Activated CD4-positive, alpha-beta T cell treated with anti-CD3 and anti-CD28 coated beads, Interleukin-2, Interleukin-6, amounts not matched to agents 100 ng/mL and 50 ng/mL, durations not matched to agents 16 hours and 8 hours (primary cell): ENCODE measurements at regions not wholly inside any gene's neighbourhood (a gene's known extent, or its start where the extent isn't known, plus 50 kb on each side); places are given as distances from the start of the nearest gene placed in this dataset.

Source experiments
- DNase-seq: peaks from one replicate; pipeline ENCODE4 v3.0.0-alpha.2; 2020

DNA sequence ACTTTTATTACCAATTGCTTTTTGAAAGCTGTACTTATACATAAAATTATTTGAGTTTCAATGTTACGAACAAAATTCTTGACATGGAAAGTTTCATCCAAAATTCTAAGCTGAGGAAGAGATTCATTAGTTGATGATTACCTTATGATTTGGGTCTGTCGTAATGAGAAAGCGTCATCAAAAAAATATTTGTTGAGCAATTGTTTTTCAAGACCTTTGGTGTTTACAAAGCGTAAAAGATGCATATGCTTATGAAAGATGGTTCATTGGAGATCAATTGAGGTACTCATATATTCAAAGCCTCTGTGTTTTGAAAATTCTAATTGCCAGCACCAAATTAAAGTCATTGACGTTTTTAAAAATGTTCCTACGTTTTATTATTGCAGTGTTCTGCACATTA, 110.5 kb upstream of the DOK5 start:
- no peak for DNase-seq

DNA sequence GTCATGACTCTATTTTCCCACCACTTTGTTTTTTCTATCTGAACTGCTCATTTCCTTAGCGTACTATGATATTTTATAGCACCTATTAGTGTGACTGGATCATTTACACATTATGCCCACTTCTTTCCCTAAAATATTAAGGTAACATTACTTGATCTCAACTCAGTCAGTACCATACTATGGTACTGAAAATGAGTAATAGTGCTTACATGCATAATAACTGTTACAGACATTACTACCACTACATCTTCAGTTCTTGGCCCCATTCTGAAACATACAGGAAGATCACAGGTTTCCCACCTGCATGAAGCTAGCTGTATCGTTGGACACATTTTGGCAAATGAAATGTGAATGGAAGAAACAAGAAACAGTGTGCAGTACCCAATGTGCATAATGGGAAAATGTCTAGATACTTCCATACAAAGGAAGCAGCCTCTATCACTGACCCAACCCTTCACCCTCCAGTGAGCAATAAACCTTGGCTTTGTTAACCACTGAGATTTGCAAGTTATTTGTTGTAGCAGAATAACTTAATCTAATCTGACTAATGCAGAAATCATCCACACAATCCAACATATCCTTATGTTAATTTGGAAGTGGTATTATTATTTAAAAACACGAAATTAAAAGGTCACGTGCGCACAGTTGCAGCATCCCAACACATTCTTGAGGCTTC, 108.6 kb upstream of the DOK5 start:
- no peak for DNase-seq

DNA sequence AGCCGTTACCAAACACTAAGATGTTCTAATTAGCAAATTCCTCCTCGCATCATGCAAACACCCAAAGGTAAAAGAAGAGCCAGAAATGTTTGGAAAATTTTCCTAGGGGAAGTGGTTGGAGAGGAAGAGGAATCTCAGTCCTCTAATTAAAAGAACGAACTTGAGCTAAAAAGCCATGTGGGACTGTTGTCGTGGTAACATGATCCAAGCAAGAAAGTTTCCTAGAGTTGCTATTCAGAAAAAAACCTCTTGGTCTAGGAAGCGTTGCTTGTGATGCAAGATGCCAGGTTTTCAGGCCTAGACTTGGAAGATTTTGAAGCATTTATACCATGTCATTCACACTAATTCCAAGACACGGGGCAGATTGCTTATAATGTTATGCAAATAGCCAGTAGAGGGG, 106.8 kb upstream of the DOK5 start:
- DNase-seq, result no peak

DNA sequence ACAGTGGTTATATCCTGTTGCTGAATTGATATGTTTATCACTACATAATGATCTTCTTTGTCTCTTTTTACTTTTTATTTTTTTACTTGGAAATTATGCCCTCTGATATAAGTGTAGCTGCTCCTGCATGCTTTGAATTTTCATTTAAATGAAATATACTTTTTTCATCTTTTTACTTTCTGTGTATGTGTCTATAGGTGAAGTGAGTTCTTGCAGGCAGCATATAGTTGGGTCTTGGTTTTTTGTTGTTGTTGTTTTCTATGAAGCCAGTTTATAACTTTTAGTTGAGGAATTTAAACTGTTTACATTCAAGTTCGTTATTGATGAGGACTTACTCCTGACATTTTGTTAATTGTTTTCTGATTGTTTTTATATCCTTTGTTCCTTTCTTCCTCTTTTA, 103.1 kb upstream of the DOK5 start:
- no peak for DNase-seq

DNA sequence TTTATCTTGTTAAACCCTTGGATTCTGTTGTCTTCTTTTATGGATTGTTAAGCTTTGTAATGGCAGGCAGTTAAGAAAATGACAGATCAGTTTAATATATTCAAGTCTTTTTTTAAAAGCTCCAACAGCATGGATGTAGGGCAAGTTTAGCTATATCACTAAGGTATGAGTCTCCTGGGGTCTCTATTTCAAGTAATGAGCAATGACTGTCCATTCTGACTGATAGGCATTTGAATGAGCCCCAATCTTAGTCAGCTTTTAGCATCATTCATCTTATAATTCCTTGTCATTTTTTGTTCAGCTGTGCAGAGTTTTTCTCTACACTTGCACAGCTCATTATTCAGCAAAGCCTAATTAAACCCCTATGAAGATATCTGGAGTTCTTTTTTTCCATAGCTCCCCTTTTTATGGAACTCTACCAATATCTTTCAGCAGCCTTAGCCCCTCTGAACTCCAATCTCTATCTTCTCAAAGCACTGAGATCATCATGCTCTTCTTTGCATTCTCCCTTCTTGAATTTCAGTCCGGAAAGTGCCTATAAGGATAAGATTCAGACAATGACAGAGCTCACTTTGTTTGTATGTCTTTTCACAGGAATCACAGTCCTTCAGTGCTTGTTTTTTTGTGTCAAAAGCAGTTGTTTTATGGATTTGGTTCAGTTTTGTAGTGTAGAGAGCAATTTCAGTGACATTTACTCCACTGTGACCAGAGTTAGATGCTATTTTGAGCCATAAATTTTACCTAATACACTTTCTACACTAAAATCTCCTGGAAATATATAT, 97.2 kb upstream of the DOK5 start:
- DNase-seq, result no peak

DNA sequence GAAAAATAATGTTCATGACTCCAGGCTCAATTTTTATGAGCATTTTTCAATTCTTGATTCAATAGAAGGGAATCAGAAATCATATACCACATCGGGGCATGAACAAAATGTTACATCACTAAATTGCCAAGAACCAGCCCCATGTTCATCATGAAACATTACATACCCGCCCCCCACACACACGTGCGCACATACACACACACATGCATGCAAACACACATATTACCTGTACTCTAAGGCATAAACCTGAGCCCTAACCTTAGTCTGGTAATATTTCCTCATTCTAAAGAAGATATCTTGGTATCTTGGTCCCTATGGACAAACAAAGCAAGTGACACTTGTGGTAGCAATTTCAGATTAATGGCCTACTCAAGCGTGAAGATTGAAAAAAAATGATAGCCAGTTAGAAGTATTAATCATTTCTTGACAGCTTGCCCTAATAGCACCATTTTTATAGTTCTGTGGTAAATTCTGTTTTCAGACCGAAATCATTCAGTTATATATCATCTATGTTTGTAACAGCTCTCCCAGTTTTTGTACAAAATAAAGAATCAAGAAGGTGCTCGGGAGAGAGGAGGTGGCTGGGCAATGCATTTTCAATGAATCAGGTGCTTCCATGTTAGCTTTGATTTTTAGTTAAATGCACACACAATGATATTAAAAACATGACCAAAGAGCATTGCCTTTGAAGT, 95.4 kb upstream of the DOK5 start:
- no peak for DNase-seq

DNA sequence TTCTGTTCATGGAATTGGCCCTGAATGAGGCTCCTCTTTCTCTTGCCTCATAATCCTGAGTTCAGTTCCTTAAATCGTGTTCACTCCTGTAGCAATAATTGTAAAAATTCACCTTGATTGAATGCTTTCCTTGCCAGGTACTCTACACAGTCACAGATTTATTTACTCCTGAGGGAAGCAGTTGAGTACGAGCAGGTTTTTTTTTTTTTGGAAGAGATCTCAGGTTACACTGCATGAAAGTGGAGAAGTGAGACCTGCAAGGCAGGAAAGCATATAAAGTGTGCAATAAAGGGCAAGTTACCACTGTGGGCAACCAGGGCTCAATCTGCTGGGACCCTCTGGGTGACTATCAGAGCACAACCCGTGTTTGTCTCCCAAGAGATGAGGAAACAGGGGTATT, 93.0 kb upstream of the DOK5 start:
- DNase-seq, result no peak

DNA sequence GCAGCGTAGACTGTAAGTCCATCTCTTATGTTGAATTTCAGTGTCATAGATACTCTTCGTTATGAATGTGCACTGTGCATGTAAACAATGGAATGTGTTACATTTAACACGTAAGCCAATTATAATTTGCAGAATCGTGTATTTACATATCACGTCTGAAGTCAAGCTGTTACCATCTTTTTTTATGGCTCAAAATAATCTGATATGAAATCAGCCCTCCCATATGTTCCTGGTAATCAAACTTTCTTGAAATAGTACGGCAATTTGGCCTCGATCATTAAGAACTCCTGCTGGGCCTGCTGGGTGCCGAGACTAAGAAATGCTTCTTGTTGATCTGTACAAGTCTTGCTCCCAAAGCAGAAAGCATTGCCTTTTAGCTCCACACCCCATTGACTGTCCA, 89.6 kb upstream of the DOK5 start:
- DNase-seq, result no peak

DNA sequence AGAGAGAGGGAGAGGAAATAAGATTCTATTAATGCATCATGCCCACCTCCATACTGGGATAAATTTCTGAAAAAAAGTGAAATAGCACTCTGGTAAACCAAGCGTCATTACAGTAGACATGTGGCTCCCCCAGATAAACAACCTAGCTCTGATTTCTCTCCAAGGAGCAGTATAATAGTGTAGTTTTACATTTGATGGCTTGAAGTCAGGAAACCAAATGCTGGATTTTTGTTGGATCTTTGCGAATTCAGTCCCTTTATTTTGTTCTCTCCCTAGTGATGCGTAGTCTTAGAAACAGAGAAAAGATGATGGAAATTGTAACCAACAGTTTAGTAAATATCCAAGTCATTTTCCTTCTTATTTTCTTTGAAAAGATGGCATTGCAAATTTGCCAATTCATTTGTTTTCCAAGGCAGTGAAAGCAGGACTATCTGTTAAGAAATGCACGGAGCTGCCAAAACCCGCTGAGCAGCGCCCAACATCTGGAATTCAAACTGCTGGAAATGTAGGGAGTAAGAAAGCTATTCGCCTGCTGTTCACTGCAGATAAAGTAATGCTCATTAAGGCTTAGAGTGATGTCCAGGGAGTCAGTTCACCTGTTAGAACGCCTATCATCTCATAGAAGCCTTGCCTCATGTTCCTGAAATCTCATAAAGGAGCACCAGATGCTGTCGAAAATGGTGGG, 85.7 kb upstream of the DOK5 start:
- no peak for DNase-seq

DNA sequence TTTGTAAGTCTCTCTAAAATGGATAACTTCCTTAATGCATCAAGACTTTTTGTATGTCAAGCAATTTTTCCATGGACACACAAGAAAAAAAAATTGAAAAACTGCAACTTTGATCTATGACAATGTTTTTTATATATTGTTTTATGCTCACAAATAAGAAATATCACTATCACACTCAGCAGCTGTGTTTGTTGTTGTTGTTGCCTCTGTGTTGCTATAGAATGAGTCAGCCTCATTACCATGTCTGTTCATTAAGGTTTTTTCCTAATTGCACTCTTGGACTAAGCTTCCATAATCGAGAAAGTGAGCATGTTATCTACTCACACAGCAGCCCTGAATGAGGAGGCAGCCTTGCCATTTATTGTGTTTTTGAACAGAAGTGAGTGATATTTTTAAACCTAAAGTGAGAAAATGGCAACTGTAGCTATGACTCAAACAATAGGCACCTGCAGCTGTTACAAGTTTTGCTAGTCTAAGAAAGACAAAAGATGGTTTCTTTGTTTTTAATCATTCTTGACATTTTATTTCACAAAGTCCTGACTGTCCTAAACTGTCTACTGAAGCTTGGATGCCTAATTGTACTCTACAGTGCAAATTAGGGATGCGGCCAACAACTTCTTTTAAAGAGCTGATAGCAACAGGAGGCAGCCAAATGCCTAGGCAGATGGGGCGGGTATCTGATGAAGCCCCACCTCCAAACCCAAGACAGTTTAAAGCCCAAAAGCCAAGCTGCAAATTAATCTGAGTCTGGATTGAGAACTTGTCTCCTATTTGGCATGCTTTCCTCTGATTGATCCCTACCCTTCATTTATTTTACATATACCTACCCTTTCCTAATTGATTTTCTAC, 77.9 kb upstream of the DOK5 start:
- DNase-seq, result no peak

DNA sequence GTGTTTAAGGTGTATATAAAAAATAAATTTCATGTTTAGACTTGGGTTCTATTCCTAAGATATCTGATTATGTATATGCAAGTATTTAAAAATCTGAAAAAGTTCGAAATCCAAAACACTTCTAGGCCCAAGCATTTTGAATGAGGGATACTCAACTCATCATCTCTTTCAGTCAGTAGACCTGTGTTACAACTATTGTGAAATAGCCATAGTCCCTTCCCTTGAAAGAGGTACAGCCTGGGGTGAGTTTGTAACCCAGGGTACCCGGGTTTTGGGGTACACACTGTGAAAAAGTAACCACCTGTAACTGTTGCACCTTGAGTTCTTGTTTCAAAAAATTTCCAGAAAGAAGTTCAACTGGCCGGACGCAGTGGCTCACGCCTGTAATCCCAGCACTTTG, 76.6 kb upstream of the DOK5 start:
- no peak for DNase-seq

DNA sequence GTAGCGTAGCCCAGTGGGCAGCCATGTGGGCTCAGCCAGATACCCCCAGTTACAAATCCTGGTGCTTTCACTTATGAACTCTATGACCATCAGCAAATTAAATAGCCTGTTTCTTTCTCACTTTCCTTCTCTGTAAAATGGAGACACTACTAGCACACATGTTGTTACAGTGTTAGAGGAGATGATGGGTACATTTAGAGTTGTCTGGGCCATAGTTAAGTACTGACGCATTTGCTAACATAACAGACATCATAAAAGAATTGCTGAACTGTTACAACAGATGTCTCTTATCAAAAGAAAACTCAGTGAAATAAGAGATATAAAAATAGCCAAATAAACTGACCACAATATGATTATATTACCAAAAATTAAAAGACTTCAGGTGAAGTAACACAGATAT, 69.9 kb upstream of the DOK5 start:
- no peak for DNase-seq

DNA sequence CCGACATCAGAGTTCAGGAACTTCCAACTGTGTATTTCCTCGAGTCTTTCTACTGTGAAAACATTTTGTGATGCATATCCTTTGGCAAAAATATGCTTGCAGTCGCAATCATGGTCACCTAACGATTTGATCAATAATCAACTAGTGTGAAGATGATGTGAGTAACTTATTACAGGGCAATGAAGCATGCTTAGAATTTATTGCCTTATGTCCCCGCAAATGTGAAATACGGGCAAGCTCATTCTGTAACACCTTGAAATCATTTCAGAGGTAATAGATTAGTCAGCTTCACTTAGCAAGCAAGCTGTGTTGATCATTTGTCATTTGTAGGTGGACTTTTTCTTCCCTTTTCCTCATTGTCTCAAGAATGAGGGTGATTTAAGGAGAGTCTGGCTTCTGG, 67.9 kb upstream of the DOK5 start:
- no peak for DNase-seq

DNA sequence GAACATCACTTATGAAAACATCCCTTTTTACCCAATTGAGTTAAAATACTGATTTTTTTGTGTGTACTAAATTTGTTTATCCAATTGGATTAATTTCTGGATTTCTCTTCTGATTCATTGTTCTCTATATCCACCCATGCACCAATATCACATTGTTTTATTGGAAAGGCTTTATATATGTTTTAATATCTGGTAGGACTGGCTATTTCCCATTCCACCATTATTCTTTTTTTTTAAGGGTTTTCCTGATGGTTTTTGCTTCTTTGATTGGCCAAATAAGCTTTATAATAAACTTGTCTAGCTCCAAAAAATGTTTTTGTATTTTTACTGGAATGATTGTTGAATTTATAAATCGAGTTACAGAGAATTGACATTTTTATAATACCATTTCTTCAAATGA, 59.4 kb upstream of the DOK5 start:
- DNase-seq, result no peak

DNA sequence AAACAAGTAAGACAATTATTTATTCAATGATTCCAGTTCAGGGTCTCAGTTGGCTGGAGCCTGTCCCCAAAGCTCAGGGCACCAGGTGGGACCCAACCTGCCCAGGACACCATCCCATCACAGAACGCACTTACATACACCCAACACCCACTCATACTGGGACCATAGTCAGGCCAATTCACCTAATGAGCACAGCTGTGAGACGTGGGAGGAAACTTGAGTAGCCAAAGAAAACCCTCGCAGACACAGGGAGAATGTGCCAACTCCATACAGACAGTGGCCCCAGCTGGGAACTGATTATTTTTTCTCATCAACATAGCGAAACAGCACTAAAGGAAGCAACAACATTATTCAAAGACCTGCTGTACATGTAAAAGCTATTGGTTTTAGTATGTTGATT, 58.6 kb upstream of the DOK5 start:
- DNase-seq, result no peak

DNA sequence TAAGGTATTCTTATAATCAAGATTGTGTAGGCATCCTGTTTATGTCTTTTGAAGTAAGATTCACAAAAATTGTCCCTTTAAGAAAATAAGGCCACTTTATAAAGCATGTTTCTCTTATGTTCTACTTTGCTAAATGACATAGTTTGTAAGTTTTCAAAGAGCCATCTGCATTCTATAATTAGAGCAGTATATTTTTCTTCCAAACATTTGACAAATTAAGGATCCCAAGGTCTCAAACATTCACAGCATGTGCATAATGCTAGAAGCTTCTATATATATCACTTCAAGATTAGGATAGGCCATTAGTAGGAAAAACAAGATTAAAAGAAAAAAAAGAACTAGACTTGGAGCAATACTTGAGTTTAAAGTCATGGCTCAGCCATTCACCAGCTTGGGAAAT, 55.9 kb upstream of the DOK5 start:
- DNase-seq, result no peak
